ENCODE measurements at regions not wholly inside any gene's neighbourhood (a gene's known extent, or its start where the extent isn't known, plus 50 kb on each side); places are given as distances from the start of the nearest gene placed in this dataset.
"Not testable (repeated sequence)": the region's sequence is repeated elsewhere in the genome, so short reads cannot be mapped to it uniquely, and the experiment has no call there.

- no peak for DNase-seq (ENCODE audit: low read depth, low spot score)
Measured at GRCh38 chrY:12212394-12212793, 488.6 kb upstream of the USP9Y start.

- no peak for DNase-seq (ENCODE audit: low read depth, low spot score)
Measured at GRCh38 chrY:12215564-12216022, 485.4 kb upstream of the USP9Y start.

GRCh38 chrY:12230921-12231320, 470.1 kb upstream of the USP9Y start:
- DNase-seq (ENCODE audit: low read depth, low spot score): no peak

- no peak for DNase-seq (ENCODE audit: low read depth, low spot score)
Measured at GRCh38 chrY:12236399-12236798, 464.6 kb upstream of the USP9Y start.

DNA sequence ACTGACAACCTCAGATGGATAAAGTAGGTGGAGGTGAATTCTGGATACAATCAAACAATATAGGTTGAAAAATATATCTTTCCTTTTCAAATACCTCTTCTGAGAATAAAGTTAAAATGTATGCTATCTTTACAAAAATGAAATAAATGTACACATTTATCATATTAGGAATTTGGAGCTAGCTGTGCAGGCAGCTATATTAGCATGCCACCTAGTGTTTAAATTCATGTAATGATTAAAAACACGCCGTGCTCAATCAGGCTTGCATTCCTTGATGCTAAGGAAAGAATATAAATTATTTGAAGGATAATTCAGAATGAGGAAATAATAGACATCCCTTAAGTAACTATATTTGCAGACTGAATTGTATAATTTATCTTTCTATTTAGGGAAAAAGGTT, 460.7 kb upstream of the USP9Y start:
- DNase-seq (ENCODE audit: low read depth, low spot score): not testable (repeated sequence)

DNA sequence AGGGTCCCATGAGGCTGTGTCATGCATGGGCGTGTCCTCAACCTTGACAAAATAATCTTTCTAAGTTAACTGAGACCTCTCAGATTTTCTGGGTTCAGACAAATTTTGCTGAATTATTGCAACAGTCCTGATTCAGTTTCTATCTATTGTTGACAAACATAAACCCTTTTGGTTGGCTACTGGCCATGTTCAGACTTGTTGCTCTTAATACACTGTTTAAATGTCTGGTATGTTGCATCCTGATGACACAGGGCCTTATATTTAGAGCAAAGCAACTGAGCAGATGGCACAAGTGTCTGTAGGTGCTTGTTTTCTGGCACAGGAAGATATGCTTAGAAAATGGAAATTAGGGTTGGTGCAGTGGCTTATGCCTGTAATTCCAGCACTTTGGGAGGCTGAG, 456.9 kb upstream of the USP9Y start:
- DNase-seq (ENCODE audit: low read depth, low spot score): no peak

GRCh38 chrY:12253756-12254155, 447.3 kb upstream of the USP9Y start:
- DNase-seq (ENCODE audit: low read depth, low spot score): no peak

DNA sequence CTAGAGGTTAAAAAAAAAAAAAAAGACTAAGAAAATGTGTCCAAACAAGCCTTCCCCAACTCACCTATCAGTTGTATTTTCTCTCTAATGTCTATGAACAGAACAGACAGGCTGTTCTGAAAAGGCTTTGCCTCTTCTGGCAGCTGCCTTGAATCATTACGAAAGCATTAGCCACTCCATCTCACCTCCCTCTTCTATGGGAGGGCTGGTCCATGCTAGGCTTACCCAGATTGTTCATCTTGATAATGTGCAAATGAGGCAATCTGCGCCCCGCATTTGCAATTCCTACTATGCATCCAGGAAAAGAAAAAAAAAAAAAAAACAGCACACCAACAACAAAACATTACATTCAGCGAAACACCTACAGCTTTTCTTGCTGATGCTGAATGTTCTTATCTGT, 429.9 kb upstream of the USP9Y start:
- no peak for DNase-seq (ENCODE audit: low read depth, low spot score)

- DNase-seq (ENCODE audit: low read depth, low spot score): no peak
Measured at GRCh38 chrY:12285608-12286007, 415.4 kb upstream of the USP9Y start.

- DNase-seq (ENCODE audit: low read depth, low spot score): no peak
Measured at GRCh38 chrY:12288919-12289318, 412.1 kb upstream of the USP9Y start.

DNA sequence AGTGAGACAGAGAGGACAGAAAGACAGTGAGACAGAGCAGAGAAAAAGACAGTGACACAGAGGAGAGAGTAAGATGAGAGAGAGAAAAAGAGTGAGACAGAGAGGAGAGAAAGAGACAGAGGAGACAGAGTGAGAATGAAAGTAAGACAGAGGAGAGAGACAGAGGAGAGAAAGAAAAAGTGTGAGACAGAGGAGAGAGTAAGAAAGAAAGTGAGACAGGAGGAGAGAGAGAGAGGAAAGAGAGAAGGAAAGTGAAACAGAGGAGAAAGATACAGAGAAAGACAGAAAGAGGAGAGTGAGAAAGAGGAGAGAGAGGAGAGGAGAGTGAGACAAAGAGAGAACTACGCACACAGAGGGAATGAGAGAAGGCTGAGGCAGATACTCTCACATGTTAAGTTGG, 411.6 kb upstream of the USP9Y start:
- DNase-seq (ENCODE audit: low read depth, low spot score): no peak

DNA sequence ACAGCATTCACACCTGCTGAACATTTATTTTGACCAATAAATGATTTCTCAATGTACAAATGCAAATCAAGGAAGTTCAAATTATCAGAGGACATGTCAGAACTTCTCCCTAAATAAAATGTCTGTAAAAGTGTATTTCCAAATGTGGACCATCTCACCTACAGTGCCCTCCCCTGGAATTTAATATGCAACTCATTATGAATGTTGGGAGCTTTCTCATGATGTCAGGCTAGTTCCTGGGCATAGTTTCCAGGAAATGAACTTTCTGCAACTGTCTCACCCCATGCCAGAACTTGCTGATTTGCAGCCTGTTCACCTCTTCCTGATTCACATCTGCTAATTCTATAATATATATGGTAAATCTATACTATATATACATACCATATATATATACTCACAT, 408.5 kb upstream of the USP9Y start:
- DNase-seq (ENCODE audit: low read depth, low spot score): no peak

GRCh38 chrY:12296460-12296859, 404.6 kb upstream of the USP9Y start:
- no peak for DNase-seq (ENCODE audit: low read depth, low spot score)

- not testable (repeated sequence) for DNase-seq (ENCODE audit: low read depth, low spot score)
Measured at GRCh38 chrY:12299796-12300195, 401.2 kb upstream of the USP9Y start.

DNA sequence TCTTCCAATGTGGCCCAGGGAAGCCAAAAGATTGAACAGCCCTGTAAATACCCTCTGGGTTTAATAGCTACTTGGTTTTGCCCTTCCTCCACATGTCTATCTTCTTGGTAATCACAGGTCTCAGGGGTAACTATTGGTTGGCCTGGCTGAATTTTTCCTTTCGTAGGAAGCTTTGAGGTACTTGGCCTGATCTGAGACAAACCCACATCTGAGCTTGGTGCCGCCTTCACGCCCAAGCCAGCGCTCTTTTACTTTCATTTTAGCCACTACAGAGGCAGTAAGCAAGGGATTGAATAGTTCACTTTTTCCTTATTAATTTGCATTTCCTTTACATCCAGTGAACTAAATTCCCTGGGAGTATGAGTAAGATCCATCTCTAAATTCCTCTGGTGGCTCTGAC, 397.6 kb upstream of the USP9Y start:
- DNase-seq (ENCODE audit: low read depth, low spot score): no peak

GRCh38 chrY:12305456-12305855, 395.6 kb upstream of the USP9Y start:
- DNase-seq (ENCODE audit: low read depth, low spot score): no peak

DNA sequence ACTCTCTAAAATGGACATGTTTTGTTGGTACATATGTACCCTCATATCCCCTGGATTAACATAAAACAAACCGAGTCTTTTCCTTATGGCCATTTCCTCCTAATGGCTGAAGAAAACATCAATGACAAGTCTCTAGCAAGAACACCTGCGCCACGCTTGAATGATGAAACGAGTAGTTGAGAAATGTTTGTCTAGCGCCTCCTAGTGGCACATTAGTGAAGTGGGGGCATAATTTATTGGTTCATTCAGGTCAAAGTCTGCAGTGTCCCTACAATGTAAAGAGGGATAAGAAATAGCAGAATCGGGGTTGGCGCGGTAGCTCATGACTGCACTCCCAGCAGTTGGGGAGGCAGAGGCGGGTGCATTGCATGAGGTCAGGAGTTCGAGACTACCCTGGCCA, 391.8 kb upstream of the USP9Y start:
- peak; percentile 15 for DNase-seq (ENCODE audit: low read depth, low spot score)

GRCh38 chrY:12310832-12311231, 390.2 kb upstream of the USP9Y start:
- no peak for DNase-seq (ENCODE audit: low read depth, low spot score)

- no peak for DNase-seq (ENCODE audit: low read depth, low spot score)
Measured at GRCh38 chrY:12327751-12328150, 373.3 kb upstream of the USP9Y start.

- not testable (repeated sequence) for DNase-seq (ENCODE audit: low read depth, low spot score)
Measured at GRCh38 chrY:12331917-12332316, 369.1 kb upstream of the USP9Y start.

DNA sequence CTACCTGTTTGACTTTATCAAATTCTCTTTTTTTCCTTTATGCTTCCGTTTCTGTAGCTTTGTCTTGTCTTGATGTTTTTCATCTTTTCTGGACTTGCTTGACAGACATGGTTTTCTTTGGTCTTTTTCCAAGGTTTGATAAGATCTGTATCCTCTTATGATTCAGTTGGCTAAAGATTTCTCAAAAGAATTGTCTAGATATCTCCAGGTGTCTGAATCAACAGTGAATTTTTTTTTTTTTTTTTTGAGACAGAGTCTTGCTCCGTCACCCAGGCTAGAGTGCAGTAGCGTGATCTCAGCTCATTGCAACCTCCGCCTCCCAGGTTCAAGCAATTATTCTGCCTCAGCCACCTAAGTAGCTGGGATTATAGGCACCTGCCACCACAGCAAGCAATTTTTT, 357.8 kb upstream of the USP9Y start:
- DNase-seq (ENCODE audit: low read depth, low spot score): no peak

DNA sequence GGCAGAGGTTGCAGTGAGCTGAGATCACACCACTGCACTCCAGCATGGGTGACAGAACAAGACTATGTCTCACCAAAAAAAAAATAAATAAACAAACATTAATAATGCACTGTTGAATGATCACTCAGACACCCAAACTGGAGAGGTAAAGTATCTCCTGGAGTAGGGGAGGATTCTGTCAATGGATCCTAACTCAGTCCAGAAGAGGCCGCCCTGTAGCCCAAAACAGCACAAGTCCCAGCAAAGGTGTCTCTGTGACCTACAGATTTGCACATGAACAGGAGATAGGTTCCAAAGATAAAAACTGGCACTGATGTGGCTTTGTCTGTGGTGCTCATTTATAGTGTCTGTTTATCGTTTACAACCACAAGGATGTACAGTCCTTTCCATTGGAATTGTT, 352.9 kb upstream of the USP9Y start:
- DNase-seq (ENCODE audit: low read depth, low spot score): no peak

DNA sequence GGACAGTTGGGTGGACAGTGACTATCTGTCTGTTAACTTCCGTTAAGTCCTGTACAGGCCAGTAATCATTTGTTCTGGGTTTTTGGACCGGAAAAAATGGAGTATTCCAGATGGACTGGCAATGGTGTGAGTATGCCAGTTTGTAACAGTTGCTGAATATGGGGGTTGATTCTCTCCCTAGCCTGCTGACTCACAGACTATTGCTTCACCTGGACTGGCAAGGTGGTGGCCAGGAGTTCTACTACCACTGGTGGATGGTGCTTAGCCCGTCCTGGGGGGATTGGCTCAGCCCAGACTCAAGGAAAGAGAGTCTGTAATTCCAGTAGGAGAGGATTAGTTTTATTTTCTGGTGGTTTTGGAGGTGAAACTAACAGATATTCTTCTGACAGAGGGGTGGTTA, 343.8 kb upstream of the USP9Y start:
- no peak for DNase-seq (ENCODE audit: low read depth, low spot score)

- no peak for DNase-seq (ENCODE audit: low read depth, low spot score)
Measured at GRCh38 chrY:12357655-12358054, 343.4 kb upstream of the USP9Y start.

- DNase-seq (ENCODE audit: low read depth, low spot score): no peak
Measured at GRCh38 chrY:12358337-12358736, 342.7 kb upstream of the USP9Y start.

Data from iPS DF 19.7 (cell line).